PC-3 (cell line): ENCODE measurements at regions not wholly inside any gene's neighbourhood (a gene's known extent, or its start where the extent isn't known, plus 50 kb on each side); places are given as distances from the start of the nearest gene placed in this dataset.
A peak's percentile ranks its signal among the peaks of the same experiment; 100 is the strongest.

Experiments used
- ATAC-seq: fragments of 200-7000 bp; cut with Tn5 transposase; 2 replicates; pipeline ENCODE4 v1.9.1; 2020; ENCODE audit warnings: mild to moderate bottlenecking, moderate library complexity
- BruUV-seq: library from RNA; stranded (reverse); fragments of 400-500 nt; replicated peaks from 2 replicates; lab custom pipeline; 2021; lab: Mats Ljungman, UMichigan
- CTCF ChIA-PET: fragments of 300-600 bp; sonication (Branson Sonifier 250); formaldehyde crosslinking; loops from one replicate; lab custom pipeline; 2022; ENCODE audit warnings: antibody characterized with exemption; lab: Charles Lee
- POLR2A ChIA-PET: fragments of 300-600 bp; sonication (Branson Sonifier 250); formaldehyde crosslinking; loops from one replicate; lab custom pipeline; 2022; ENCODE audit warnings: antibody characterized with exemption; ENCODE audit not compliant: unreplicated experiment; lab: Charles Lee
- DNase-seq: peaks from one replicate; pipeline ENCODE4 v3.0.0-alpha.2; 2015
- H2AFZ ChIP-seq: fragments of 300-600 bp; sonication (generic); 2 replicates; pipeline ENCODE4 v1.6.0; 2016; ENCODE audit warnings: antibody characterized with exemption, low read length
- H3F3A ChIP-seq: fragments of 300-600 bp; sonication (generic); one replicate; pipeline ENCODE4 v1.6.0; 2017; ENCODE audit warnings: antibody characterized with exemption, low read length, control low read depth, mild to moderate bottlenecking; ENCODE audit not compliant: unreplicated experiment
- H3K27ac ChIP-seq: fragments of 300-600 bp; sonication (generic); 2 replicates; pipeline ENCODE4 v1.5.1; 2016; ENCODE audit warnings: mild to moderate bottlenecking, low read length
- H3K27me3 ChIP-seq: fragments of 300-600 bp; sonication (generic); 2 replicates; pipeline ENCODE4 v1.6.1; 2016; ENCODE audit warnings: low read length, mixed read lengths
- H3K36me3 ChIP-seq: fragments of 300-600 bp; sonication (generic); 2 replicates; pipeline ENCODE4 v1.6.1; 2016; ENCODE audit warnings: low read depth, mixed run types, low read length, mixed read lengths
- H3K4me1 ChIP-seq: fragments of 300-600 bp; sonication (generic); 2 replicates; pipeline ENCODE4 v1.5.1; 2016; ENCODE audit warnings: low read length; ENCODE audit not compliant: insufficient read depth
- H3K4me2 ChIP-seq: fragments of 300-600 bp; sonication (generic); 2 replicates; pipeline ENCODE4 v1.6.0; 2016; ENCODE audit warnings: low read length
- H3K4me3 ChIP-seq: fragments of 300-600 bp; sonication (generic); 2 replicates; pipeline ENCODE4 v1.5.1; 2016; ENCODE audit warnings: mild to moderate bottlenecking, low read length, mixed read lengths
- H3K79me2 ChIP-seq: fragments of 300-600 bp; sonication (generic); 2 replicates; pipeline ENCODE4 v1.6.1; 2017; ENCODE audit warnings: low read length, mixed read lengths
- H3K9ac ChIP-seq: fragments of 300-600 bp; sonication (generic); 2 replicates; pipeline ENCODE4 v1.6.0; 2016; ENCODE audit warnings: mild to moderate bottlenecking, low read length
- H3K9me2 ChIP-seq: fragments of 300-600 bp; sonication (generic); replicated peaks from 2 replicates; pipeline ENCODE4 v1.6.1; 2016; ENCODE audit warnings: mixed run types, low read length, mixed read lengths
- H3K9me3 ChIP-seq: fragments of 300-600 bp; sonication (generic); 2 replicates; pipeline ENCODE4 v1.6.1; 2016; ENCODE audit warnings: low read length, mixed read lengths
- H4K20me1 ChIP-seq: fragments of 300-600 bp; sonication (generic); 2 replicates; pipeline ENCODE4 v1.6.1; 2016; ENCODE audit warnings: low read length, mixed read lengths
- CTCF ChIP-seq: fragments of 300-600 bp; sonication (generic); conservative IDR thresholded peaks from 2 replicates; pipeline ENCODE4 v1.5.1; 2017; ENCODE audit warnings: antibody characterized with exemption, low read depth, mild to moderate bottlenecking, low read length
- EZH2 ChIP-seq: fragments of 300-600 bp; sonication (generic); IDR thresholded peaks from one replicate; pipeline ENCODE4 v1.6.1; 2017; ENCODE audit warnings: antibody characterized with exemption, mild to moderate bottlenecking, low read length; ENCODE audit not compliant: unreplicated experiment
- EZH2phosphoT487 ChIP-seq: fragments of 300-600 bp; sonication (generic); IDR thresholded peaks from 2 replicates; pipeline ENCODE4 v1.6.1; 2018; ENCODE audit warnings: mild to moderate bottlenecking, antibody characterized with exemption, low read length, borderline replicate concordance
- intact Hi-C: fragments of 100-400 bp; cut with micrococcal nuclease; formaldehyde crosslinking; loops from 2 replicates; pipeline ENCODE4 v1.9.0; 2023

GRCh38 chr5:96259151-96259772, 173.8 kb downstream of the PCSK1 start:
- Histone ChIP-seq H2AFZ (no peak overlapping the region), H4K20me1 (no peaks in the 10 kb centered on the region), H3K9me2 (no peaks in the 10 kb centered on the region), H3K9ac (peak overlapping the region; percentile 60), H3K27ac (peak overlapping the region; percentile 98), H3K79me2 (no peaks in the 10 kb centered on the region), H3F3A (peaks cover 4% of the 10 kb centered on the region), H3K9me3 (no peaks in the 10 kb centered on the region), H3K4me3 (peak overlapping the region; percentile 41; the same call in 1 of the 2 replicates), H3K4me2 (peak overlapping the region; percentile 74), H3K36me3 (no peaks in the 10 kb centered on the region), H3K27me3 (no peaks in the 10 kb centered on the region), H3K4me1 (peaks cover 56% of the 10 kb centered on the region)
- intact Hi-C loops = loop anchor here (1.0 to 5.0 kb wide), 5 partner anchors 37 to 402 kb away; no protein-coding TSS in a partner anchor
- POLR2A ChIA-PET = interaction anchor here (0.6 kb wide), 1 partner anchor 62 kb away, joined by 3 read pairs; no protein-coding TSS in a partner anchor
- no peak for TF ChIP-seq CTCF
- TF ChIP-seq EZH2 = no peak
- TF ChIP-seq EZH2phosphoT487 = no peak
- peak; percentile 77 for DNase-seq
- CTCF ChIA-PET = interaction anchor here (0.5 to 0.6 kb wide), 2 partner anchors 77 to 400 kb away, joined by 3 read pairs; no protein-coding TSS in a partner anchor
- ATAC-seq = peak; percentile 67
- no TSS peak for BruUV-seq

GRCh38 chr5:96258692-96259091, 174.4 kb downstream of the PCSK1 start:
- Histone ChIP-seq H3K27me3 (no peaks in the 10 kb centered on the region), H3F3A (peaks cover 4% of the 10 kb centered on the region), H4K20me1 (no peaks in the 10 kb centered on the region), H3K4me2 (peak overlapping the region; percentile 74), H3K4me3 (peak overlapping the region; percentile 30; the same call in 1 of the 2 replicates), H3K79me2 (no peaks in the 10 kb centered on the region), H3K9me3 (no peaks in the 10 kb centered on the region), H3K36me3 (no peaks in the 10 kb centered on the region), H3K9ac (peak overlapping the region; percentile 60), H3K4me1 (peaks cover 60% of the 10 kb centered on the region), H3K27ac (peak overlapping the region; percentile 98), H2AFZ (no peak overlapping the region), H3K9me2 (no peaks in the 10 kb centered on the region)
- intact Hi-C loops = loop anchor here (1.0 to 5.0 kb wide), 5 partner anchors 36 to 401 kb away; no protein-coding TSS in a partner anchor
- ATAC-seq (peak; percentile 62), DNase-seq (peak; percentile 57)
- CTCF ChIA-PET = no interaction called here
- POLR2A ChIA-PET = no interaction called here
- no peak for TF ChIP-seq EZH2phosphoT487
- no peak for TF ChIP-seq EZH2
- TF ChIP-seq CTCF = no peak
- no TSS peak for BruUV-seq

GRCh38 chr5:96257904-96258303, 175.1 kb downstream of the PCSK1 start:
- DNase-seq = peak; percentile 36
- no peaks in the 10 kb centered on the region for H3K27me3 ChIP-seq
- H4K20me1 ChIP-seq = no peaks in the 10 kb centered on the region
- no peak overlapping the region for H2AFZ ChIP-seq
- no peaks in the 10 kb centered on the region for H3K79me2 ChIP-seq
- intact Hi-C loops = loop anchor here (2.0 to 5.0 kb wide), 4 partner anchors 36 to 401 kb away; no protein-coding TSS in a partner anchor
- no peak overlapping the region for H3K4me3 ChIP-seq
- H3K4me1 ChIP-seq = peaks cover 68% of the 10 kb centered on the region
- BruUV-seq = no TSS peak
- TF ChIP-seq EZH2phosphoT487 = no peak
- POLR2A ChIA-PET = no interaction called here
- H3K9me3 ChIP-seq = no peaks in the 10 kb centered on the region
- no peaks in the 10 kb centered on the region for H3K9me2 ChIP-seq
- CTCF ChIA-PET = no interaction called here
- H3K4me2 ChIP-seq = peak overlapping the region; percentile 74
- peaks cover 4% of the 10 kb centered on the region for H3F3A ChIP-seq
- H3K27ac ChIP-seq = peak overlapping the region; percentile 98
- no peaks in the 10 kb centered on the region for H3K36me3 ChIP-seq
- ATAC-seq = no peak
- H3K9ac ChIP-seq = peak overlapping the region; percentile 23; the same call in 1 of the 2 replicates
